ENCODE measurements at regions not wholly inside any gene's neighbourhood (a gene's known extent, or its start where the extent isn't known, plus 50 kb on each side); places are given as distances from the start of the nearest gene placed in this dataset.

- no peak for DNase-seq
- WGBS (ENCODE audit: low lambda C conversion rate), result 51% methylated on average over 5 of the region's 9 CpGs
- Histone ChIP-seq H2AFZ (ENCODE audit: low read depth) (no peak overlapping the region), H3K27ac (ENCODE audit: low read depth in 2 of 2, low read length in 1 of 2) (no peak overlapping the region), H3K9ac (no peak overlapping the region), H3K79me2 (ENCODE audit: insufficient read depth) (no peaks in the 10 kb centered on the region), H3K27me3 (ENCODE audit: insufficient read depth) (no peaks in the 10 kb centered on the region), H3K9me2 (no peaks in the 10 kb centered on the region), H3K4me2 (no peak overlapping the region), H4K20me1 (ENCODE audit: insufficient read depth) (no peaks in the 10 kb centered on the region), H3K4me3 (ENCODE audit: low read depth in 2 of 2, low read length in 1 of 2) (no peak overlapping the region), H3K36me3 (replicated peaks in 1 of 2; ENCODE audit: control insufficient read depth in 1 of 2, insufficient read depth in 2 of 2, low read length in 1 of 2) (no peaks in the 10 kb centered on the region), H3F3A (replicated peaks; ENCODE audit: insufficient read depth) (no peaks in the 10 kb centered on the region), H3K4me1 (ENCODE audit: control insufficient read depth in 1 of 2, insufficient read depth in 2 of 2, low read depth in 1 of 2, low read length in 1 of 2) (peaks cover 0 to 25% of the 10 kb centered on the region in 2 experiments; a peak in 1 of 4 replicates), H3K9me3 (no peaks in the 10 kb centered on the region)
- ChIA-PET POLR2A (no interaction called here), CTCF (no interaction called here)
- TF ChIP-seq NFIC (IDR thresholded peaks at IDR 0.05; ENCODE audit: borderline replicate concordance) (no peak), TCF12 (IDR thresholded peaks at IDR 0.05) (no peak), FOSL2 (IDR thresholded peaks at IDR 0.05; ENCODE audit: borderline replicate concordance, low read depth) (no peak), JUND (IDR thresholded peaks at IDR 0.05) (no peak), IRF3 (IDR thresholded peaks at IDR 0.05; ENCODE audit: low read depth, low read length) (no peak), POLR2AphosphoS5 (IDR thresholded peaks at IDR 0.05; ENCODE audit: low read depth, low read length) (no peak), ZBTB33 (IDR thresholded peaks at IDR 0.05; ENCODE audit: borderline replicate concordance, low read depth) (no peak), USF1 (IDR thresholded peaks at IDR 0.05; ENCODE audit: borderline replicate concordance, low read depth) (no peak), MXI1 (IDR thresholded peaks at IDR 0.05; ENCODE audit: low read depth, low read length) (no peak), RAD21 (IDR thresholded peaks at IDR 0.05; ENCODE audit: low read length) (no peak), RXRA (IDR thresholded peaks at IDR 0.05; ENCODE audit: borderline replicate concordance, low read depth) (no peak), EZH2phosphoT487 (IDR thresholded peaks at IDR 0.05; ENCODE audit: borderline replicate concordance, low read depth) (no peak)
- TF ChIP-seq, protein P1, sequence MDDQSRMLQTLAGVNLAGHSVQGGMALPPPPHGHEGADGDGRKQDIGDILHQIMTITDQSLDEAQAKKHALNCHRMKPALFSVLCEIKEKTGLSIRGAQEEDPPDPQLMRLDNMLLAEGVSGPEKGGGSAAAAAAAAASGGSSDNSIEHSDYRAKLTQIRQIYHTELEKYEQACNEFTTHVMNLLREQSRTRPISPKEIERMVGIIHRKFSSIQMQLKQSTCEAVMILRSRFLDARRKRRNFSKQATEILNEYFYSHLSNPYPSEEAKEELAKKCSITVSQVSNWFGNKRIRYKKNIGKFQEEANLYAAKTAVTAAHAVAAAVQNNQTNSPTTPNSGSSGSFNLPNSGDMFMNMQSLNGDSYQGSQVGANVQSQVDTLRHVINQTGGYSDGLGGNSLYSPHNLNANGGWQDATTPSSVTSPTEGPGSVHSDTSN (IDR thresholded peaks at IDR 0.05), result no peak
Measured at GRCh38 chr11:70630068-70630467, 231.7 kb downstream of the CTTN start.

All from SK-N-SH (cell line).